ENCODE measurements at regions not wholly inside any gene's neighbourhood (a gene's known extent, or its start where the extent isn't known, plus 50 kb on each side); places are given as distances from the start of the nearest gene placed in this dataset.

DNA sequence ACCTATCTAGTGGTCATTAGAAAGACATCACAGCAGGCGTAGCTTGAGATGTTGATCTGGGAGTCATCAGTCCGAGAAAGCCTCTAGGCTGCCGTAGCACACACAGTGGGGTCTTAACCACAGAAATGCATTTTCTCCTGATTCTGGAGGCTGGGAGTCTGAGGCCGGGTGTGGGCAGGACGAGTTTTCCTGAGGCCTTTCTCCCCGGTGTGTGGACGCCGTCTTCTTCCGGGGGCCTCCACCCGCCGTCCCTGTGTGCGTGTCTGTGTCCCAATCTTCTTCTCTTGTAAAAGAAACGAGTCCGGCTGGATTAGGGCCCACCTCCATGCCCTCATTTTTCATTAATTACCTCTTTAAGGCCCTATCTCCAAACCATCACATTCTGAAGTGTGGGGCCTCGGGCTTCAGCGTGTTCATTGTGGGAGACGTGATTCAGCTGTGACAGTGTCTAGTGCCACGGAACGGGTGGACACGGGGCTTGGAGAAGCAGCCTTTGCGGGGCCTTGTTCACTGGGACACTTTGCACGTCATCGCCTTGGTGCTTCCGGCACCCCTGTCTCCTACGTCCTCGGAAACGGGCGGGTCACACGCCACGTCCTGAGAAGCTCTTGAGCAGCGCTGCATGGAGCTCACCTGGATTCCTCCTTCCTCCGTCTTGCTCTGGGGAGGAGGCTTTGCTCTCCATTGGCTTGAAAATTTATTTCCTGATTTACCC is 208.9 kb upstream of the SOX1 start:
- Mint-ChIP-seq H3K4me1 (no peaks in the 10 kb centered on the region), H3K27ac (no peak overlapping the region)

DNA sequence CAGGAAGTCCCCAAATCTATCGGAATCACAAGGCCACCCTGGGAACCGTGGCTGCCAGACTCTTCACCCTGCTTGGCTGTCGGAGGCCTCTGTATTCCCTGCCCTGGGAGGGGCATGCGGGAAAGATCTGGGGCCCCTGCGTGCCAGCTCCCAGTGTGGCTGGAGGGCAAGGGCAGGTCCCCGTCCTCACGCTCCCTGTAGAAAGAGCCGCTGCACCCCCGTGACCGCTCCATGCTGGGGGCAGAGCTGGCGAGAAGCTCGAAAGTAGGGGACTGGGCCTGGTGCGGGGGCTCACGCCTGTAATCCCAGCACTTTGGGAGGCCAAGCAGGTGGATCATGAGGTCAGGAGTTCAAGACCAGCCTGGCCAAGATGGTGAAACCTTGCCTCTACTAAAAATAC is 208.4 kb upstream of the SOX1 start:
- Mint-ChIP-seq H3K4me3 (peak overlapping the region in 1 of 4 donors; percentile 70), H3K36me3 (peaks cover 2% of the 10 kb centered on the region), H3K27ac (no peak overlapping the region), H3K27me3 (peaks cover 2% of the 10 kb centered on the region), H3K4me1 (no peaks in the 10 kb centered on the region), H3K9me3 (peaks cover 2 to 7% (median 2%) of the 10 kb centered on the region in 3 donors)

More for the DNA sequence above, 208.9 kb upstream of the SOX1 start:
- peaks cover 2% of the 10 kb centered on the region for H3K36me3 Mint-ChIP-seq
- H3K27me3 Mint-ChIP-seq, result peaks cover 2% of the 10 kb centered on the region
- H3K4me3 Mint-ChIP-seq, result no peak overlapping the region
- H3K9me3 Mint-ChIP-seq, result peaks cover 2 to 7% (median 2%) of the 10 kb centered on the region in 3 donors

DNA sequence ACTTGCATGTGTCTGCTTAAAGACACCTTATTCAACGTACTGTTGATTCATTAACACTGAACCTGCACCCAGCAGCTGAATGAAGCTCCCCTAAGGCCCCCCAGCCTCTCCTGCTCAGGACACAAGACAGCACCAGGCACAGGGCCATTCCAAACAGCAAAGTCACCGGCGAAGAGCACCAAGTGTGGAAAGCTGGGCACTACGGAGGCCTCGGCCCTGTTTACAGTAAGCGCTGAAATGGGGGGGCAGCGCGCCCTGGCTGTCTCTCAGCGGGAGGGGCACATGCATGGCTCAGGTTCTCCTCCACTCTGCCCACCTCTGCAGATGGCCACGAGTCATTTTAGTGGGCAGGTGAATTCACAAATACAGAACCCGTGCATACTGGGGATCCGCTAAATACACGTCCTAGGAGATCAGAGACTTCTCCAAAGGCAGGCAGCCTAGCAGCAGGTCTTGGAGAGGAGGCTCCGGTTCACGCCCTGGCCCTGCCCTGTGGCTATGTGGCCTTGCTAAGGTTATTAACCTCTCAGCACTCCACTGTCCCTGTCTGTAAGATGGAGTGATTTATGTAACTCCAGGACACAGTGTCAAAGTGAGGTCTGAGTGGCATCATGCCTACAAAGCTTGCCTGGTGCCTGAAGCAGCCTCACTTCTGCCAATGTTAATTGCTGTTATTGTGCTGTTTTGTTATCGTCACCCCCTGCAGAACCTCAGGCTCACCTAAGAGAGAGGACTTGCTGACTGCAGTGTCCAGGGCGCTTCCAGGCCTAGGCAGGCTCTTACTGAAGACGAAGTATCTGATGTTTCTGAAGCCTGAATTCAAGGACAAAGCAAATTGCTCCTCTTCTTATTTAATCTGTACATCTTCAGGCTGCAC is 207.4 kb upstream of the SOX1 start:
- Mint-ChIP-seq H3K36me3 (peaks cover 2% of the 10 kb centered on the region), H3K4me1 (no peaks in the 10 kb centered on the region), H3K4me3 (no peak overlapping the region), H3K27me3 (peaks cover 2% of the 10 kb centered on the region), H3K9me3 (peaks cover 2 to 7% (median 2%) of the 10 kb centered on the region in 3 donors), H3K27ac (no peak overlapping the region)

DNA sequence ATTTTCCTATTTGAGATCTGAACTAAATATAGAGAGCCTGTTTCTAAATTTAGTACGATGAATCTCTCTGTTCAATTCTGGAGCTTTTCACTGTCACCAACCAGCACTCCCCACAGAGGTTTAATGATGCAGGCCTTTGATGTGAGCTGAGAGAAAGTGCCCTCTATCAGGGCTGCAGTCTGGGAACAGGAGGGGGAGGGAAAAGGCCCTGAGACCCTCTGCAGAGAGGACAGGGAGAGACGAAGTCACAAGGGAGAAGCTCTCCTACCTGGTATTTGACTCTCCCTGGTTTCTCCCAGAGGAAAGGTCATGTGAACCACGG is 206.8 kb upstream of the SOX1 start:
- Mint-ChIP-seq H3K4me1 (no peaks in the 10 kb centered on the region), H3K4me3 (no peak overlapping the region), H3K27ac (no peak overlapping the region), H3K36me3 (peaks cover 2% of the 10 kb centered on the region), H3K9me3 (peaks cover 2 to 7% (median 2%) of the 10 kb centered on the region in 3 donors), H3K27me3 (peaks cover 2% of the 10 kb centered on the region)

DNA sequence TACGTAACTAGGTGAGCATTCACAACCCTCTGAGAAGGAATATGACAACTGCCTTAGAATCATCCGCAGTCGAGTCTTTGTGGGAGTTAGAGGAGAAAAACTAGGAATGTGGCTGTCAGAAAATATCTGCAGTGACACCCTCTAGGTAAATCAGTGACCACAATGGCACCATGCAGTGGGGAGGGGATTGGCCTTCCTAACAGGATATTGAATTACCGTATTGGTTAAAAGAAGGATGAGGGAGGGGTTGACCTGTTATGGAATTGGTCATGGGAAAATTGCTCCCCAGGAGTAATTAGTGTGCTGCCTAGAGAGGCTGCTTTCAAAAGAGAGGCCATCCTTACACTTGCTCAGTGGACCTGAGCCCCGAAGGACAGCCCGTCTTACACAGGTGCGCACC is 205.6 kb upstream of the SOX1 start:
- Mint-ChIP-seq H3K36me3 (no peaks in the 10 kb centered on the region), H3K4me1 (no peaks in the 10 kb centered on the region), H3K27me3 (peaks cover 2% of the 10 kb centered on the region), H3K27ac (no peak overlapping the region), H3K9me3 (peaks cover under 1 to 8% (median 2%) of the 10 kb centered on the region in 3 donors), H3K4me3 (no peak overlapping the region)

DNA sequence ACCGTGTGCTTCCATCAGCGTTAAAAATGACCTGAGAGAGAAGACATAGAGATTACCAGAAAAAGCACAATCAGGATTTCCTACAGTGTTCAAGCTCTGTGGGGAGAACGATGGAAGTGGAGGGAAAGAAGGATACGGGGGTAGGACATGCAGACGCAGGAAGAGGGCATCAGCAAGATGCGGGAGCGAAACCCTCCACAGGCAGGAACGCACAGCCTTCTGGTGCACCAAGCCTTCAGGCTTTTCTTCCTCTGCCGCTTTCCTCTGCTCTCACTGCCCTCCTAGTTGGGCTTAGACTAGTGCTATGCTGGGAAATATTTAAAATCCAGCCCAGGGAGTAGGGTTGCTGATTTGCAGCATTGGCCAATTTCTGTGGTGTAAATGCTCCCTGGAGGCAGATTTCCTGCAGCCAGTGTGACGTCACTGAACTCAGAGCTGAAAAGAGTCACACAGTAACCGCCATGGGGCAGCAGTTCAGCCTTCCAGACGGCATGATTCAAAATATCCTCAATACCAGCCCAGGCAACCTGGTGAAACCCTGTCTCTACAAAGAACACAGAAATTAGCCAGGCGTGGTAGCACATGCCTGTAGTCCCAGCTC is 205.1 kb upstream of the SOX1 start:
- Mint-ChIP-seq H3K27me3 (peaks cover 2% of the 10 kb centered on the region), H3K4me1 (no peaks in the 10 kb centered on the region), H3K27ac (no peak overlapping the region), H3K9me3 (peaks cover 2 to 10% (median 2%) of the 10 kb centered on the region in 3 donors), H3K36me3 (no peaks in the 10 kb centered on the region), H3K4me3 (no peak overlapping the region)

DNA sequence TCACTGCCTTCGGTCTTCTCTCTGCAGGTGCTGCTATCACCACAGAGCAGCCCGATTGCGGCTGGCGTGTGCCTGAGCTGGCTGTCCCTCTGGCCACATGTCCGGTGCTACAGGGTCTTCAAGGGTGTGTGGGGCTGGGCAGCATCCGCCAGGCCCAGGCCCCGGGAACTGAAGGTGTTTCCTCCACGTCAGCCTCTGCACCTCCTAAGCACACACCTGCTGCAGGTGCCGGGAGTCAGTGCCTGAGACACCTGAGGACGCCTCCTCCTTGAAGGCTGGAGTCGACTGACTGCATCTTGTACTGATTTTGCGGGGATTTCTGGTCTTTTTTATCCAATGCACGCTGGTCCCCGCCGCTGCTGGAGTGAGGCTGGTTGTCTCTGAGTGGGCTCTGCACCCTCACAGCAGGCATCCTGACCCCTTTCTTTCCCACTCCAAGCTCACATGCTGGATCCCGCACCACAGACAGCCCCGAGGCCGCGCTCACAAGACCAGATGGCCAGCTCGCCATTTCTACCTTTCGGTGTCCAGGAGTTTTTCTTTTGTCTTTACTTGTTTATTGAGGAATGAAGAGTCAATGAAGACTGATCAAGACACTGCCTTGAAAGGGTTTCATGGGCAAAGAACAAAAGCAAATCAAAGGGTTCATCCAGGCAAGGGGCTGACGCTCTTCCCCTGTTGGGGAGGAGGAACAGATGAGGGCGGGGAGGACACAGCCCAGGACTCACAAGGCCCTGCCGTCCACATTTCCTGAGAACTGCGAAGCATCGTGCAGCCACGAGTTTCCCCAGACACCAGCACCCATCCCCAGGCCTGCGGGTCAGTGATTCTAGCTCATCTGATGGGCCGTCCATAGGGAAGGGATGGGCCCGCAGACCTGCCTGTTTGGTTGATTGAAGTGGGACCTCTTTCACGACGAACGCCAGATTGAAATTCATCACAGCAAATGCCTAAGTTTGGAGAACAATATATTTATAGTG is 203.8 kb upstream of the SOX1 start:
- Mint-ChIP-seq H3K36me3 (no peaks in the 10 kb centered on the region), H3K27me3 (peaks cover 2% of the 10 kb centered on the region), H3K27ac (no peak overlapping the region), H3K9me3 (peaks cover 5 to 20% (median 8%) of the 10 kb centered on the region in 3 donors), H3K4me3 (no peak overlapping the region), H3K4me1 (no peaks in the 10 kb centered on the region)

DNA sequence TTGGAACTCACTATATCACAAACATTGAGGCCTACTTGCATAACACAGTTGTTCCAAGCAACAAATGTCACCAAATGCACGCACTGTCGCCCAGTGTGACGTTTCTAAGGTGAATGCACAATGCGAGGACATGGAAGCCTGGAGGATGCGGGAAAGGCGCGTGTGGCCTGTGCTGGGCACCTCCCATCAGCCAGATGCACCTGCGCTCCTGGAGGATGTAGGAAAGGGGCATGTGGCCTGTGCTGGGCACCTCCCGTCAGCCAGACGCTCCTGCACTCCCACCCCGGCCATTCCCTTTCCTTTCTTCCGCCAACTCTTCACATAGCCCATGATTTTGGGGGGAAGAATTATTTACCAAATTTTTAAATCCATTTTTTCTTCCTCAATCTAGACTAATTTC is 202.4 kb upstream of the SOX1 start:
- no peaks in the 10 kb centered on the region for H3K4me1 Mint-ChIP-seq
- H3K9me3 Mint-ChIP-seq, result peaks cover 5 to 25% (median 8%) of the 10 kb centered on the region in 3 donors
- H3K4me3 Mint-ChIP-seq, result no peak overlapping the region
- no peak overlapping the region for H3K27ac Mint-ChIP-seq
- peaks cover 2% of the 10 kb centered on the region for H3K27me3 Mint-ChIP-seq
- H3K36me3 Mint-ChIP-seq, result no peaks in the 10 kb centered on the region

DNA sequence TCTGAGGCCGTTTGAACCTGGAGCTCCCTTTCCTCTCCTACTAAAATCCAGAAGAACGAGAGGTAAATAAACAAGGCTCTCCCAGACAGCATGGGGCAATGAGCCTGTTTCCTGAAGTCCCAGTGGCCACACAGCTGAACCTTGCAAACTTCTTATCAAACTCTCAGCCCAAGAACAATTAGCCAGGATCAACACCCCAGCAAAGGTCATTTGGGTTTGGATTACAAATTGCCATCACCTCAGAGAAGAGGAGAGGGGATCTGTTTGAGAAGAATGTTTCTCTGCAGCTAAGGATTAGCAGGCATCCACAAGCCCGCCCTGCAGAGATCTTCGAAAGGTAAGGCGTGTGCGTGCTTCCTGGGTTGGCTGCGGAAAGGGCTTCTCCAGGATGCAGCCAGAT is 201.9 kb upstream of the SOX1 start:
- Mint-ChIP-seq H3K27me3 (peaks cover 2% of the 10 kb centered on the region), H3K4me3 (no peak overlapping the region), H3K4me1 (no peaks in the 10 kb centered on the region), H3K27ac (no peak overlapping the region), H3K9me3 (peaks cover 5 to 25% (median 8%) of the 10 kb centered on the region in 3 donors), H3K36me3 (no peaks in the 10 kb centered on the region)

DNA sequence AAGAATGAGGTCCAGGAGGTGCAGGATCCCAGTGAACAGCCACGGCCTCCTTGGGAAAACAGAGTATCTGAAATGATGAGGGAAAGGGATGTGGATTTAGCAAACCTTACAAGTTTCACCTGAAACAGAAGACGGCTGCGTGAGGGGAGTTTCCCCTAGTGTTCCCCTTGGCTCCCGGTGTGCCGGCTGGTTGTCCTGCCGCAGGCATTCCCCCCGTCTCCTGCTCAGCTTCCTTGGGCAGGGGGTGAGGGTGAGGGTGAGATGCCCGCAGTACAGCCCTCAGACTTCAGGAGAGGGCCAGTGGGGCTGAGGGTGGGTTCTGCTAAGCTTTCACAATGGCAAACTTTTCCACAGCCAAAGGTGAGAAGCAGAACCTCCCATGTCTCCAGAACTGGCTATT is 201.1 kb upstream of the SOX1 start:
- peaks cover 2% of the 10 kb centered on the region for H3K27me3 Mint-ChIP-seq
- no peak overlapping the region for H3K27ac Mint-ChIP-seq
- no peaks in the 10 kb centered on the region for H3K36me3 Mint-ChIP-seq
- no peak overlapping the region for H3K4me3 Mint-ChIP-seq
- H3K4me1 Mint-ChIP-seq, result no peaks in the 10 kb centered on the region
- peaks cover 5 to 19% (median 6%) of the 10 kb centered on the region in 3 donors for H3K9me3 Mint-ChIP-seq

DNA sequence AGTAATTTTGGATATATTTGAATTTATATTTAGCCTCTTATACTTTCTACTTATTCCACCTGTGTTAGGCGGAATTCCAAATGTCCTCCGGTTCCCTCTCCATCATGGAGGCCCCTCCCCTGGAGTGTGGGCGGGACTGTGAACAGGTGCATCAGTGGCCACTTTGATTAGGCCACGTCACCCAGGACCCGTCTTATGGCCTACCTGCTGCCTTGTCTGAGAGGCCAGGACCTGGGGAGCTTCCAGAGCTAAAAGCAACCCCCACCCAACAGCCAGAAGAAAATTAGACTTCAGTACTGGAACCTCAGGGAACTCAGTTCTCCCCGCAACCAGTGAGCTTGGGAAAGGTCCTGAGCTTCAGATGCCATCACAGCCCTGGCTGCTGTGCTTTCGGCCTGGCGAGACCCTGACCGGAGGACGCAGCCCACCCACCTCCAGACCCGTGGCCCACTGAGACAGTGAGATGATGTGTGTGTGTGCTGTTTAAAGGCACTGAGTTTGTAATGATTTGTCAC is 200.2 kb upstream of the SOX1 start:
- Mint-ChIP-seq H3K27me3 (no peaks in the 10 kb centered on the region), H3K9me3 (peaks cover 5 to 18% (median 6%) of the 10 kb centered on the region in 3 donors), H3K4me1 (no peaks in the 10 kb centered on the region), H3K36me3 (no peaks in the 10 kb centered on the region), H3K27ac (no peak overlapping the region), H3K4me3 (no peak overlapping the region)

DNA sequence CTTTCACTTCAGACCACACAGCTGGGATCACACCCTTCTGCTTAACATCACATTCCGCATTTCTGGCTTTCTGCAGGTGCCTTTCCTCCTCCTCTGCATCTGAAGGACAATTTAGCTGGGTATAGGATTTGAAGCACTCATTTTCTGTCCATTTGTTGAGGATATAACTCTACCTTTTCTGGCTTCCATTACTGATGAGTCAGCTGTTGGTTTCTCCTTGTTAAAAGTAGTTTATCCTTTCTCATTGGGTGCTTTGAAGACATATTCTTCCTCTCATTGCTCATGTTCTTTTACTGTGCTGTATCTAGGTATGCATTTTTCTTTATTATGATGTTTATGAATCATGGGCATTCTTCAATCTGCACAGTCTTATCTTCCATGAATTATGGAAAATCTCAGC is 199.3 kb upstream of the SOX1 start:
- no peak overlapping the region for H3K27ac Mint-ChIP-seq
- no peak overlapping the region for H3K4me3 Mint-ChIP-seq
- no peaks in the 10 kb centered on the region for H3K27me3 Mint-ChIP-seq
- no peaks in the 10 kb centered on the region for H3K4me1 Mint-ChIP-seq
- H3K9me3 Mint-ChIP-seq, result peaks cover 5 to 18% (median 6%) of the 10 kb centered on the region in 3 donors
- no peaks in the 10 kb centered on the region for H3K36me3 Mint-ChIP-seq

DNA sequence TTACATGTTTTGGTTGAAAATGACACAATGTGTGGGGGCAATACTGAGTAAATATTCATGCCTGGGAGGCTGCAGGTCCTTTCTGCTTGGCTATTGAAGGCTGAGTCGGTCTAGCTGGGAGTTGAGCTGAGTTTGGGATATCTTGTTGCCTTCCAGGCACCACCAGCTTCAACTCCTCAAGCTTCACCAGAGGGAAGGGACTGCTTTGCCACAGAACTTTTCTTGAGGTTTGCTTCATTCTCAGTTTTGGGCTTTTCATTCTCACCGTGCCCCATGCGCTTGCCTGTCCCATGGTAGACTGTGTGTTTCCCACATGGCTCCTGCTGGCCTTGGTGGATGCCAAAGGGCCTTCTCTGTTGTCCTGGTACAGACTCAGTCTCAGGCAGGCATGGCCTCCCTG is 198.2 kb upstream of the SOX1 start:
- Mint-ChIP-seq H3K4me1 (no peaks in the 10 kb centered on the region), H3K36me3 (no peaks in the 10 kb centered on the region), H3K9me3 (peaks cover 6 to 21% (median 7%) of the 10 kb centered on the region in 3 donors), H3K27me3 (no peaks in the 10 kb centered on the region), H3K27ac (no peak overlapping the region), H3K4me3 (no peak overlapping the region)

DNA sequence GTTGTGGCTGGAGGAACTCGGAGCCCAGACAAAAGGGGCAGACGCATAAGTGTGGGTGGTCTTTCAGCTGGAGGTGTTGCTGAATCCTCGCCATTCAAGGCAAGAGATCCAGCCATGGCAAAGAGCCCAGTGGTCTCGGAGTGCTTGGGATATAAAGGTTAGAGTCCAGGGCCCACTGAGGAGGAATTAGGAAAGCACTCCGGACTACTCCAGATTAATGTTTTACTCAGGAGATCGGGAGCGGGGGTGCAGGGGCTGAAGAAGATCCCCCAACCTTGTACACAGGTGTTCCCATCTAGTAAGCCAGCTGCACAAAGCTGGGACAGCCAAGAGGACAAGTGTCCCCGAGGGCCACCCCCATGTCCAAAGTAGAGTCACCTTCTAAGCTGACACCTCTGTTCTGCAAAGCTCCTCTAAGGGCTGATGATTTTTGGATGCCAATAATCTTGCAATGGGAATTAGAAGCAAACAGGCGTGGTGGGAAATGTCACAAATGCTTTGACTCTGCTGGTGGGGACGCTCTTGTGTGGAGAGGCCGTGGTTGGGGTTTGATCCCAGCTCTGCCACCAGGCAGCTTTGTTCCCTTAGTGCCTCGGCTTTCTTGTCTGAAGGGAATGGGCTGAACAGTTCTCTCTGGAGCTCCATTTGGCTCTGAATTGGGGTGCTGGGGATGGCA is 194.3 kb upstream of the SOX1 start:
- no peak overlapping the region for H3K4me3 Mint-ChIP-seq
- H3K9me3 Mint-ChIP-seq, result peaks cover 5 to 18% (median 8%) of the 10 kb centered on the region in 3 donors
- no peaks in the 10 kb centered on the region for H3K36me3 Mint-ChIP-seq

More for the DNA sequence above, 194.3 kb upstream of the SOX1 start:
- Mint-ChIP-seq H3K27ac (no peak overlapping the region), H3K4me1 (no peaks in the 10 kb centered on the region), H3K27me3 (no peaks in the 10 kb centered on the region)

Measured in IgD-negative memory B cell (primary cell).